ENCODE measurements at regions not wholly inside any gene's neighbourhood (a gene's known extent, or its start where the extent isn't known, plus 50 kb on each side); places are given as distances from the start of the nearest gene placed in this dataset.

GRCh38 chr5:33329891-33330290 is 110.9 kb upstream of the TARS1 start:
- Mint-ChIP-seq H3K9me3 (ENCODE audit: unreplicated experiment) (no peaks in the 10 kb centered on the region), H3K36me3 (ENCODE audit: unreplicated experiment) (no peaks in the 10 kb centered on the region), H3K27me3 (ENCODE audit: unreplicated experiment) (no peaks in the 10 kb centered on the region), H3K27ac (ENCODE audit: unreplicated experiment) (no peak overlapping the region), H3K4me1 (ENCODE audit: low read depth, unreplicated experiment) (no peaks in the 10 kb centered on the region), H3K4me3 (ENCODE audit: unreplicated experiment) (no peak overlapping the region)
- no peak for DNase-seq
- TF ChIP-seq, protein P1, sequence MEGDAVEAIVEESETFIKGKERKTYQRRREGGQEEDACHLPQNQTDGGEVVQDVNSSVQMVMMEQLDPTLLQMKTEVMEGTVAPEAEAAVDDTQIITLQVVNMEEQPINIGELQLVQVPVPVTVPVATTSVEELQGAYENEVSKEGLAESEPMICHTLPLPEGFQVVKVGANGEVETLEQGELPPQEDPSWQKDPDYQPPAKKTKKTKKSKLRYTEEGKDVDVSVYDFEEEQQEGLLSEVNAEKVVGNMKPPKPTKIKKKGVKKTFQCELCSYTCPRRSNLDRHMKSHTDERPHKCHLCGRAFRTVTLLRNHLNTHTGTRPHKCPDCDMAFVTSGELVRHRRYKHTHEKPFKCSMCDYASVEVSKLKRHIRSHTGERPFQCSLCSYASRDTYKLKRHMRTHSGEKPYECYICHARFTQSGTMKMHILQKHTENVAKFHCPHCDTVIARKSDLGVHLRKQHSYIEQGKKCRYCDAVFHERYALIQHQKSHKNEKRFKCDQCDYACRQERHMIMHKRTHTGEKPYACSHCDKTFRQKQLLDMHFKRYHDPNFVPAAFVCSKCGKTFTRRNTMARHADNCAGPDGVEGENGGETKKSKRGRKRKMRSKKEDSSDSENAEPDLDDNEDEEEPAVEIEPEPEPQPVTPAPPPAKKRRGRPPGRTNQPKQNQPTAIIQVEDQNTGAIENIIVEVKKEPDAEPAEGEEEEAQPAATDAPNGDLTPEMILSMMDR (IDR thresholded peaks at IDR 0.05; ENCODE audit: partially characterized antibody, unreplicated experiment) = no peak

GRCh38 chr5:33330426-33330825 is 110.3 kb upstream of the TARS1 start:
- DNase-seq = no peak
- H3K36me3 Mint-ChIP-seq (ENCODE audit: unreplicated experiment) = no peaks in the 10 kb centered on the region
- TF ChIP-seq, protein P1 (IDR thresholded peaks at IDR 0.05; ENCODE audit: partially characterized antibody, unreplicated experiment) = no peak
- H3K9me3 Mint-ChIP-seq (ENCODE audit: unreplicated experiment) = no peaks in the 10 kb centered on the region
- no peak overlapping the region for H3K4me3 Mint-ChIP-seq (ENCODE audit: unreplicated experiment)
- no peaks in the 10 kb centered on the region for H3K4me1 Mint-ChIP-seq (ENCODE audit: low read depth, unreplicated experiment)
- H3K27ac Mint-ChIP-seq (ENCODE audit: unreplicated experiment) = no peak overlapping the region
- H3K27me3 Mint-ChIP-seq (ENCODE audit: unreplicated experiment) = no peaks in the 10 kb centered on the region

DNA sequence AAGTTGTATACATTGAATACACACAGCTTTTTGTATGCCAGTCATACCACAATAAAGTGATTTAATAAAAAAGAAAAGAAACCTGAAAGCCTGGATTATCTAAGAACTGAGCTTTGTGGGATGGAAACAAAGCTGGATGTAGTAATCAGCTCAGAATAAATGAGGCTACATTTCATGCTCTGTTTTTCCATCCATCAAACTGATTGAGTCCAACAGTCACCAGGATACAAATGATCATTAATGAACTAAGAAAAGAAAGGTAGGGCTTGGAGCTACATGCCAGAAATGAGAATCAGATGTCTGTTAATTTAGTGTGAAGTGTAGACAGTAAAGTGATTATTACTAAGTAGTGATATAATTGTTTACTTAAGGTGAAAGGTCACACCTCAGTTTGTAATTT is 109.8 kb upstream of the TARS1 start:
- no peak for DNase-seq
- H3K27ac Mint-ChIP-seq (ENCODE audit: unreplicated experiment) = no peak overlapping the region
- H3K4me3 Mint-ChIP-seq (ENCODE audit: unreplicated experiment) = no peak overlapping the region
- H3K36me3 Mint-ChIP-seq (ENCODE audit: unreplicated experiment) = no peaks in the 10 kb centered on the region
- no peaks in the 10 kb centered on the region for H3K27me3 Mint-ChIP-seq (ENCODE audit: unreplicated experiment)
- H3K9me3 Mint-ChIP-seq (ENCODE audit: unreplicated experiment) = no peaks in the 10 kb centered on the region
- no peaks in the 10 kb centered on the region for H3K4me1 Mint-ChIP-seq (ENCODE audit: low read depth, unreplicated experiment)
- TF ChIP-seq, protein P1 (IDR thresholded peaks at IDR 0.05; ENCODE audit: partially characterized antibody, unreplicated experiment) = no peak

DNA sequence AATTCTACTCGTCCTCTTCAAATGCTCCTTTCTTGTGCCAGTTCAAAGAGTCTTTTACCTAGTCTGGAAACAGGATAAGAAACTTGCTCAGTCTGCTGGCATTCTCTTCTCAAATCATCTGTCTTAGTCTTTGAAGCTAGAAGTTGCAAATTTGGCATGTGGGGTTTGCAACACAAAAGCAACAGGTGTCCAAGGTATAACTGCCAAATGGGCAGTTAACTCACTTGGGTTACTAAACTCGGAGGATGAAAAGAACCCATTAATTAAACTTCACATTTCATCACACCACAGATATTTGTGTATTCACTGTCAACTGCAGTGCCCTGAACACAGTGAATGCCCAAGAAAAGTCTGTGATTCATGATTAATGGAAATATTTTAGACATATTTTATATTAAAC is 108.0 kb upstream of the TARS1 start:
- Mint-ChIP-seq H3K9me3 (ENCODE audit: unreplicated experiment) (no peaks in the 10 kb centered on the region), H3K27me3 (ENCODE audit: unreplicated experiment) (no peaks in the 10 kb centered on the region), H3K4me3 (ENCODE audit: unreplicated experiment) (no peak overlapping the region), H3K4me1 (ENCODE audit: low read depth, unreplicated experiment) (no peaks in the 10 kb centered on the region), H3K36me3 (ENCODE audit: unreplicated experiment) (no peaks in the 10 kb centered on the region), H3K27ac (ENCODE audit: unreplicated experiment) (no peak overlapping the region)
- DNase-seq = no peak
- TF ChIP-seq, protein P1 (IDR thresholded peaks at IDR 0.05; ENCODE audit: partially characterized antibody, unreplicated experiment) = no peak

GRCh38 chr5:33334829-33335228 is 105.9 kb upstream of the TARS1 start:
- peaks cover 2% of the 10 kb centered on the region for H3K9me3 Mint-ChIP-seq (ENCODE audit: unreplicated experiment)

More at GRCh38 chr5:33334829-33335228, 105.9 kb upstream of the TARS1 start:
- H3K27ac Mint-ChIP-seq (ENCODE audit: unreplicated experiment) = no peak overlapping the region
- H3K27me3 Mint-ChIP-seq (ENCODE audit: unreplicated experiment) = no peaks in the 10 kb centered on the region
- H3K4me3 Mint-ChIP-seq (ENCODE audit: unreplicated experiment) = no peak overlapping the region
- no peaks in the 10 kb centered on the region for H3K36me3 Mint-ChIP-seq (ENCODE audit: unreplicated experiment)
- DNase-seq = no peak
- H3K4me1 Mint-ChIP-seq (ENCODE audit: low read depth, unreplicated experiment) = no peaks in the 10 kb centered on the region
- TF ChIP-seq, protein P1 (IDR thresholded peaks at IDR 0.05; ENCODE audit: partially characterized antibody, unreplicated experiment) = no peak
